MG63 (cell line): ENCODE measurements at regions not wholly inside any gene's neighbourhood (a gene's known extent, or its start where the extent isn't known, plus 50 kb on each side); places are given as distances from the start of the nearest gene placed in this dataset.
"Not testable (repeated sequence)": the region's sequence is repeated elsewhere in the genome, so short reads cannot be mapped to it uniquely, and the experiment has no call there.

Experiments used
- DNase-seq: peaks from one replicate; pipeline ENCODE4 v3.0.0-alpha.2; 2020
- H3K27me3 ChIP-seq: fragments of 250-450 bp; sonication (Bioruptor Pico); 2 replicates; pipeline ENCODE4 v1.5.1; 2020; ENCODE audit warnings: mild to moderate bottlenecking, moderate library complexity
- H3K36me3 ChIP-seq: fragments of 250-450 bp; sonication (Bioruptor Pico); 2 replicates; pipeline ENCODE4 v1.5.1; 2020; ENCODE audit warnings: mild to moderate bottlenecking, moderate library complexity
- H3K4me3 ChIP-seq: fragments of 250-450 bp; sonication (Bioruptor Pico); 2 replicates; pipeline ENCODE4 v1.5.1; 2020; ENCODE audit warnings: mild to moderate bottlenecking, moderate library complexity
- H3K9me3 ChIP-seq: fragments of 250-450 bp; sonication (Bioruptor Pico); 2 replicates; pipeline ENCODE4 v1.5.1; 2020; ENCODE audit warnings: mild to moderate bottlenecking, moderate library complexity

- no peaks in the 10 kb centered on the region for H3K27me3 ChIP-seq
- no peaks in the 10 kb centered on the region for H3K36me3 ChIP-seq
- DNase-seq: no peak
- no peak overlapping the region for H3K4me3 ChIP-seq
- H3K9me3 ChIP-seq: no peaks in the 10 kb centered on the region
Measured at GRCh38 chr2:52390651-52391050, 1358.7 kb upstream of the NRXN1 start.

GRCh38 chr2:52387937-52388590, 1356.1 kb upstream of the NRXN1 start:
- no peak for DNase-seq
- no peaks in the 10 kb centered on the region for H3K36me3 ChIP-seq
- H3K9me3 ChIP-seq: no peaks in the 10 kb centered on the region
- H3K4me3 ChIP-seq: no peak overlapping the region
- H3K27me3 ChIP-seq: no peaks in the 10 kb centered on the region

DNA sequence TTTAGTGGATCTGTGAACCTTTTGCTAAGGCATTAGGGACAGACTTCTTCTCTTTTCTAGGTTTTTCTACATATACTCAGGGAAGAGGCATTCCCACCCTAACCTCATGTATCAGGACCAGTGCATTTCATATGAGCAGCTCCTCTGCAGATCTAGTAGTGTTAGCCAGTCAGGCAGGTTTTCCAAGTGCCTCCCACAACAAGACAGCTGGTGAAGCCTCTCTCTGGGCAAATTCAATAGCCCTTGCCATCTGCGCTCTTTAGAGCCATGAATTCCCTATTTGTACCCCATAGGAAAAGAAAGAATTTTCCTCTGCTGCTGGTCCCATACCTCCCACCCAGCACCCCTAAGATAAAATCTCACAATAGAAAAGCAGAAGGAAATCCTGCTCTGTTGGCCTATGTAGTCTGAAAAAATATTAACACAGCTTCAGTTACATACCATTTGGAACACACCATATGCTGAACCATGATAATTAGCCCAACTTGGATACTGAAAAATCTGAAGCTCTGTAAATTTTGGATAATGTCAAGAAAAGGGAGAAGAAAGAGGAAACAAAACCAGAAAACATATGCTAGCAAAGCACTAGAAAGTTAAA, 1354.6 kb upstream of the NRXN1 start:
- Histone ChIP-seq H3K9me3 (no peaks in the 10 kb centered on the region), H3K4me3 (no peak overlapping the region), H3K27me3 (no peaks in the 10 kb centered on the region), H3K36me3 (no peaks in the 10 kb centered on the region)
- DNase-seq: no peak

- no peak for DNase-seq
- Histone ChIP-seq H3K36me3 (no peaks in the 10 kb centered on the region), H3K27me3 (no peaks in the 10 kb centered on the region), H3K4me3 (no peak overlapping the region), H3K9me3 (no peaks in the 10 kb centered on the region)
Measured at GRCh38 chr2:52383541-52383940, 1351.6 kb upstream of the NRXN1 start.

- Histone ChIP-seq H3K36me3 (no peaks in the 10 kb centered on the region), H3K4me3 (no peak overlapping the region), H3K27me3 (no peaks in the 10 kb centered on the region), H3K9me3 (no peaks in the 10 kb centered on the region)
- DNase-seq: no peak
Measured at GRCh38 chr2:52369178-52369577, 1337.2 kb upstream of the NRXN1 start.

DNA sequence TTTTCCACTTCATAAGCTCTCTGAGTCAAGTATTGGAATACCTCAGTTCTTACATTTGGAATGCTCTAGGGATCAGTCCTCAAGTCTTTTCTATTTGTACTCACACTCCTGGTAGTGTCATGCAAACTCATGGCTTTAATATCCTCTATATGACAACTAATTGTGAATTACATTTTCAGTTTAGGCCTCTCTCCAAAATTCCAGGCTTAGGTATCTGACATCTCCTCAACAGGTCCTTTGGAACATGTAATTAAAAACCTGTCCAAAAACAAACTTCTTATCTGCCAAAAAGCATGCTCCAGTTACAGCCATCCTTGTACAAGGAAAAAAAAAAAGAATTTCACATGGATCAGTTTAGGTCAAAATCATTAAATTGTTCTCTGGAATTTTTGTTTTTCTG, 1336.2 kb upstream of the NRXN1 start:
- DNase-seq: no peak
- no peaks in the 10 kb centered on the region for H3K36me3 ChIP-seq
- no peaks in the 10 kb centered on the region for H3K27me3 ChIP-seq
- no peak overlapping the region for H3K4me3 ChIP-seq
- H3K9me3 ChIP-seq: no peaks in the 10 kb centered on the region

GRCh38 chr2:52365946-52366345, 1334.0 kb upstream of the NRXN1 start:
- Histone ChIP-seq H3K9me3 (no peaks in the 10 kb centered on the region), H3K27me3 (no peaks in the 10 kb centered on the region), H3K36me3 (no peaks in the 10 kb centered on the region), H3K4me3 (no peak overlapping the region)
- DNase-seq: no peak

- H3K9me3 ChIP-seq: no peaks in the 10 kb centered on the region
- no peaks in the 10 kb centered on the region for H3K36me3 ChIP-seq
- no peak overlapping the region for H3K4me3 ChIP-seq
- no peaks in the 10 kb centered on the region for H3K27me3 ChIP-seq
- DNase-seq: no peak
Measured at GRCh38 chr2:52356556-52356955, 1324.6 kb upstream of the NRXN1 start.

- no peaks in the 10 kb centered on the region for H3K27me3 ChIP-seq
- no peak overlapping the region for H3K4me3 ChIP-seq
- DNase-seq: no peak
- H3K36me3 ChIP-seq: no peaks in the 10 kb centered on the region
- H3K9me3 ChIP-seq: 0 out of 2 replicates have a peak, but pooled peaks cover 3% of the 10 kb centered on the region
Measured at GRCh38 chr2:52347292-52347691, 1315.4 kb upstream of the NRXN1 start.

GRCh38 chr2:52345676-52346075, 1313.7 kb upstream of the NRXN1 start:
- Histone ChIP-seq H3K27me3 (no peaks in the 10 kb centered on the region), H3K4me3 (no peak overlapping the region), H3K36me3 (no peaks in the 10 kb centered on the region), H3K9me3 (0 out of 2 replicates have a peak, but pooled peaks cover 3% of the 10 kb centered on the region)
- no peak for DNase-seq

DNA sequence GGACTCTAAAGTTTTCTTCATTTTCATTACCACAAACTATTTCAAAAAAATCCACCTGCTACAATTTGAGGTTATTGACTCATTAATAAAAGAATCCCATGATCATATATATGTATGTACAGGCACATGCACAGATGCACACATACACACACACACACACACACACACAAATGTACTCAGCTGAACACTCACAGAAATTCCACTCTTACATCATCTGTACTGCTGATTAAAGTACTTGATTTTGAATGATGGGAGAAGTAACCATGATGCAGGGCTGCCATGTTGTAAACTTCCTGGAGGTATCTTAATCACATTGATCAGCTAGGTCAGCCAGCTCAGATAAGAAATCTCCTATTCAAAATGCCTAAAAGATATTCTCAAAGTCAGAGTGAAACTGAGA, 1313.2 kb upstream of the NRXN1 start:
- DNase-seq: no peak
- no peaks in the 10 kb centered on the region for H3K27me3 ChIP-seq
- H3K4me3 ChIP-seq: no peak overlapping the region
- no peaks in the 10 kb centered on the region for H3K36me3 ChIP-seq
- 0 out of 2 replicates have a peak, but pooled peaks cover 3% of the 10 kb centered on the region for H3K9me3 ChIP-seq

- Histone ChIP-seq H3K36me3 (no peaks in the 10 kb centered on the region), H3K27me3 (no peaks in the 10 kb centered on the region), H3K4me3 (no peak overlapping the region), H3K9me3 (0 out of 2 replicates have a peak, but pooled peaks cover 3% of the 10 kb centered on the region)
- DNase-seq: no peak
Measured at GRCh38 chr2:52343706-52344266, 1311.9 kb upstream of the NRXN1 start.

DNA sequence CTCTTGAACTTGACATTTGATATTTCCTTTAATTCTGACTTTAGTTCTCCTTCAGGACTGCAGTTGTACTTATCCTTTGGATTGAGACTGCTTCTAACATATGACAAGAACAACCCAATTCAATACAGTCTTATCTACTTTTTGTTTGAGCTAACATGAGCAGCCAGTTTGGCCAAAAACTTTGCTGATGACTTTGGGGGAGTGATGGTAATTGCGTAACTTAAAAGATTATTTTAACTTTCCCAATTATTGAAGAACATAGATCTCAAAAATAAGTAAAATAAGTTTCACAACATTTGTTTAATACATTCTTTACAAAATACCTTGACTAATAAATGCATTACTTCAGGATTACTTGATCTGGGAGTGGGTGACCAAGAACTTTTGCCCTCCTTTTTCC, 1311.1 kb upstream of the NRXN1 start:
- Histone ChIP-seq H3K4me3 (no peak overlapping the region), H3K27me3 (no peaks in the 10 kb centered on the region), H3K9me3 (0 out of 2 replicates have a peak, but pooled peaks cover 3% of the 10 kb centered on the region), H3K36me3 (no peaks in the 10 kb centered on the region)
- no peak for DNase-seq

DNA sequence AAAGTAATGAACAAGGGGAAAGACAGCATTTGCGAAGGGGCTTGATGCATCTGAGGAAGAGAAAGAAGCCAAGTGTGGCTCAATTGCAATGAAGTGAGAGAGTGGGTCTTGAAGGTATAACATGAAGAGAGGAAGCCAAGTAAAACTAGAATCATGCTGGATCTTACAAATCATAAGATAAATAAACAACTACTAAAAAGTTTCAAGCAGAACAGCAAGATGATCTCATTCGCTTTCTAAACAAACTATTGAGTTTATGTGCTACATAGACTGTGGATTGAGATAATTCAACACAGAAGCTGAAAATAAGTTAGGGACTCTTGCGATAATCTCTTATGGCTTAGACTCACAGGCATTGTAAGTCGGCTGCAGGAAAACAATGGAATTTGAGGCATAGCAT, 1310.5 kb upstream of the NRXN1 start:
- no peak overlapping the region for H3K4me3 ChIP-seq
- no peaks in the 10 kb centered on the region for H3K27me3 ChIP-seq
- no peak for DNase-seq
- H3K9me3 ChIP-seq: 0 out of 2 replicates have a peak, but pooled peaks cover 3% of the 10 kb centered on the region
- H3K36me3 ChIP-seq: no peaks in the 10 kb centered on the region

DNA sequence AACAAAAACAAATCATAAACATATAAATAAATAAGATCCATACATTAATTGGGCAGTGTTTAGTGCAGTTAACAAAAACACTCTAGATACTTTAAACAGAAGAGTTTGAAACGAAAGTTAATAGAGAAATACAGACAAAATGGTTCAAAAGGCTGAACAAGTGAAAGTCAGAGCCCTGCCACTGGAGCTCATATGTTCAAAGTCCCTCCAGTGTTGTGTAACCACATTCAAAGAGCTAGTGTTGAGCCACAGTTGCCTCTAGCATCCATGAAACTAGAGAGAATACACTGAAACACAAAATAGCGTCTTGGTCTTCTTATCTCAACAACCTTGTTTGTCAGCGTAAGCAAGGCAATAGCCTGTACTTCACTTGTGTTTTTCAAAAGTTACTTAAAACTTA, 1309.8 kb upstream of the NRXN1 start:
- no peaks in the 10 kb centered on the region for H3K27me3 ChIP-seq
- H3K4me3 ChIP-seq: no peak overlapping the region
- 0 out of 2 replicates have a peak, but pooled peaks cover 3% of the 10 kb centered on the region for H3K9me3 ChIP-seq
- DNase-seq: no peak
- no peaks in the 10 kb centered on the region for H3K36me3 ChIP-seq

GRCh38 chr2:52340171-52340570, 1308.2 kb upstream of the NRXN1 start:
- H3K36me3 ChIP-seq: no peaks in the 10 kb centered on the region

DNA sequence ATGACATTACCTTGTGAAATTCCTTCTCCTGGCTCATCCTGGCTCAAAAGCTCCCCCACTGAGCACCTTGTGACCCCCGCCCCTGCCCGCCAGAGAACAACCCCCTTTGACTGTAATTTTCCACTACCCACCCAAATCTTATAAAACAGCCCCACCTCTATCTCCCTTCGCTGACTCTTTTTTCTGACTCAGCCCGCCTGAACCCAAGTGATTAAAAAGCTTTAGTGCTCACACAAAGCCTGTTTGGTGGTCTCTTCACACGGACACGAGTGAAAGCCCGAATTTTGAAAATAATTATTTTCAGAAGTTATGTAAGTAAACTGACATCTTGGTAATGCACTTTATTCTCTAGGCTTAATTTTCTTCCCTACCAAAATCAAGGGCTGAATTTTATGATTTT, 1305.9 kb upstream of the NRXN1 start:
- H3K4me3 ChIP-seq, H3K27me3 ChIP-seq, H3K36me3 ChIP-seq, DNase-seq, H3K9me3 ChIP-seq: not testable (repeated sequence)

More at GRCh38 chr2:52340171-52340570, 1308.2 kb upstream of the NRXN1 start:
- no peak for DNase-seq
- Histone ChIP-seq H3K27me3 (no peaks in the 10 kb centered on the region), H3K9me3 (0 out of 2 replicates have a peak, but pooled peaks cover 3% of the 10 kb centered on the region), H3K4me3 (no peak overlapping the region)

DNA sequence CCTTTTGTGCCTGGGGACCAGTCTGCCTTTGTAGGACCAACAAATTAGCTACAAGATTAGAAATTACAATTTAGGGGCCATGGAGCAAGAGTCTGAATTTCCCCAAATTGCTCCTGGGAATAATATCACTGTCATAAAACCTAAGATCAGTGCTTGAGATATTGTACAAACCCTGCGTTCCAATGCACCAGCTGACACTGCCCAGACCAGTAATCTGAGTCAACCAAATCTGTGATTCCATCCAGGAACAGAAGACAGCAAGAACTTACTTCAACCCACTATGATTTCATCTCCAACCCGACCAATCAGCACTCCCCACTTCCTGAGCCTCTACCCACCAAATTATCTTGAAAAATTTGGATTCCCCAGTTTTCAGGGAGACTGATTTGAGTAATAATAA, 1305.0 kb upstream of the NRXN1 start:
- Histone ChIP-seq H3K27me3 (no peaks in the 10 kb centered on the region), H3K4me3 (no peak overlapping the region), H3K9me3 (no peaks in the 10 kb centered on the region), H3K36me3 (no peaks in the 10 kb centered on the region)
- no peak for DNase-seq
